ENCODE measurements at regions not wholly inside any gene's neighbourhood (a gene's known extent, or its start where the extent isn't known, plus 50 kb on each side); places are given as distances from the start of the nearest gene placed in this dataset.

DNA sequence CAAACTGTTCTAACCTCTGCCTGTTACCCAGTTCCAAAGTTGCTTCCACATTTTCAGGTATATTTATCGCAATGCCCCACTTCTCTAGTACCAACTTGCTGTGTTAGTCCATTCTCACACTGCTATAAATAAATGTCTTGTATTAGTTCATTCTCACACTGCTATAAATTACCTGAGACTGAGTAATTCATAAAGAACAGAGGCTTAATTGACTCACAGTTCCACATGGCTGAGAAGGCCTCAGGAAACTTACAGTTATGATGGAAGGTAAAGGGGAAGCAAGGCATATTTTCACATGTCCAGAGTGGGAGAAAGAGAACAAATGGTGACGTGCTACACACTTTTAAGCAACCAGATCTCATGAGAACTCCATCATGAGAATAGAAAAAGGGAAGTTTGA, 130.4 kb upstream of the C11orf87 start:
- Histone ChIP-seq H3K27me3 (ENCODE audit: control insufficient read depth, insufficient read depth, low read length) (no peaks in the 10 kb centered on the region), H3K4me3 (ENCODE audit: low read depth, low read length) (no peak overlapping the region), H3K36me3 (ENCODE audit: control insufficient read depth, insufficient read depth, low read length) (no peaks in the 10 kb centered on the region)
- DNase-seq (ENCODE audit: low read depth) (peak; percentile 20), FAIRE-seq (no peak)
- no peak for TF ChIP-seq CTCF (IDR thresholded peaks at IDR 0.05; ENCODE audit: insufficient read depth, low read length, severe bottlenecking)

DNA sequence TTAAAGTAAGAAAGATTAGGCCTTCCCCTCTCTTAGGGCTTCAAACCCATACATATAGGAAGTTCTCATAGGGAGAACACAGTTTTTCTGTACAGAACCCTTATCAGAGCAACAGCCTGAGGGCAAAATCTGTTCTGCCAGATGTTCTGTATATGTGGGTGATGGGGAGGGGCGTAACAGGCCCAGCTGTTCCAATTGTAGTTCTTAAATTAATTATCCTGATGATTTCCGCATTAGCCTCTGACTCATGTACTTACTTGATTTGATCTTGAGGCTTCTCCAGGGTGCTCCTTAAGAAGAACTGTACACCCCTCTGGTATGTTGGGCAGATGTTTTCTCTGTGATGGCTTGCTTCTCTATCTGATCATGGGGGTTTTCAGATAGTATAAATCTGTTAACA, 123.1 kb upstream of the C11orf87 start:
- FAIRE-seq: no peak
- DNase-seq (ENCODE audit: low read depth): no peak
- Histone ChIP-seq H3K4me3 (ENCODE audit: low read depth, low read length) (no peak overlapping the region), H3K36me3 (ENCODE audit: control insufficient read depth, insufficient read depth, low read length) (no peaks in the 10 kb centered on the region), H3K27me3 (ENCODE audit: control insufficient read depth, insufficient read depth, low read length) (no peaks in the 10 kb centered on the region)
- no peak for TF ChIP-seq CTCF (IDR thresholded peaks at IDR 0.05; ENCODE audit: insufficient read depth, low read length, severe bottlenecking)

DNA sequence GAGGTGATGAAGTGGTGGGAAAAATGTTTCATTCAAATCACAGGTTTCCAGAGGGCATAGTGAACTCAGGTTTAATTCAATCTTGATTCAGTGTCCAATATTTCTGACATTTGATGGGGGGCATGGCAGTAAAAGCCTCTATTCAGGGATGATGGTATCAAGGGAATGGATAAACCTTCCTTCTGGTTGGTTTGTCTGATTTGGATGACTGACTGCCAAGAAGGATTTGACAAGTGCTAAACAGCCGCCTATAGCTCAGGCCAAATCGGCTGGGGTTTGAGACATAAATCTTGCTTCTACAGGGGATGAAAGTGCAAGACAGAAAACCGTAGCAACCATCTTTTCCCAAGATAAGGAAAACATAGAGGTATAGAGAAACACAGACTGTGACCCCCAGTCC, 121.8 kb upstream of the C11orf87 start:
- DNase-seq (ENCODE audit: low read depth) (no peak), FAIRE-seq (no peak)
- no peaks in the 10 kb centered on the region for H3K36me3 ChIP-seq (ENCODE audit: control insufficient read depth, insufficient read depth, low read length)
- no peak for TF ChIP-seq CTCF (IDR thresholded peaks at IDR 0.05; ENCODE audit: insufficient read depth, low read length, severe bottlenecking)
- H3K27me3 ChIP-seq (ENCODE audit: control insufficient read depth, insufficient read depth, low read length): no peaks in the 10 kb centered on the region
- H3K4me3 ChIP-seq (ENCODE audit: low read depth, low read length): no peak overlapping the region

GRCh38 chr11:109302591-109303334, 119.2 kb upstream of the C11orf87 start:
- H3K27me3 ChIP-seq (ENCODE audit: control insufficient read depth, insufficient read depth, low read length): no peaks in the 10 kb centered on the region
- no peak overlapping the region for H3K4me3 ChIP-seq (ENCODE audit: low read depth, low read length)
- no peaks in the 10 kb centered on the region for H3K36me3 ChIP-seq (ENCODE audit: control insufficient read depth, insufficient read depth, low read length)
- no peak for TF ChIP-seq CTCF (IDR thresholded peaks at IDR 0.05; ENCODE audit: insufficient read depth, low read length, severe bottlenecking)
- DNase-seq (ENCODE audit: low read depth): peak; percentile 50
- FAIRE-seq: no peak

DNA sequence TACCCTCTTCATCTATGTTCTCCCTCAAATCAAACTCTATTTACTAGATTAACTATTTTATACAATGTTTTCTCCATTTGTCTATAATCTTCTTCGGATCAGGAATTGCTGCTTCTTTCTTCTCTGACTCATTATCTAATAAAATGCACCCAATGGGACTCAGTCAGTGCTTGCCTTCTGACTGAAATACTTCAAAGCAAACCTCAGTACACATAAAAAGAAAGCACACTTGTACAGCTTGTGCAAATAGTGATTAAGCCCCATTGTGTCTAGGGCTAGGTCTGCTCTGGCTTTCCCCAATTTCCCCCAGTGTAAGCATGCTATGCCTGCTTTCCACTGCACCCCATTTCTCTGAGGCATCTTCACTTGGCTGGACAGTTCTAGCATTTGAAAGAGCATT, 118.6 kb upstream of the C11orf87 start:
- Histone ChIP-seq H3K36me3 (ENCODE audit: control insufficient read depth, insufficient read depth, low read length) (no peaks in the 10 kb centered on the region), H3K27me3 (ENCODE audit: control insufficient read depth, insufficient read depth, low read length) (no peaks in the 10 kb centered on the region), H3K4me3 (ENCODE audit: low read depth, low read length) (no peak overlapping the region)
- TF ChIP-seq CTCF (IDR thresholded peaks at IDR 0.05; ENCODE audit: insufficient read depth, low read length, severe bottlenecking): no peak
- DNase-seq (ENCODE audit: low read depth) (peak; percentile 81), FAIRE-seq (no peak)

DNA sequence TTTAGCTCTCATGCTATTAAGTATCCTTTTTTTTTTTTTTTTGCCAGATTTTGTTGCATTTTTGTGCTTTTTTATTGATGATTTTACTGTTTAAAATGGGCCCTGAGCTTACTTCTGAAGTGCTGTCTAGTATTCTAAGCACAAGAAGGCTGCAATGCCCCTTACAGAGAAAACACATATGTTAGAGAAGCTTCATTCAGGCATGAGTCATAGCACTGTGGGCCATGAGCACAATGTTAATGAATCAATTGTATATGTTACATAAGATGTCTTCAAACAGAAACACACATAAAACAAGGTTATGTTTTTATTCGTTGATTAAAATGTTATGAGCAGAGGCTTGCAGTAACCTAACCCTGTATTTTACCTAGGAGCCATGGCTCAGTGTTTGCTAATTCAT, 117.8 kb upstream of the C11orf87 start:
- TF ChIP-seq CTCF (IDR thresholded peaks at IDR 0.05; ENCODE audit: insufficient read depth, low read length, severe bottlenecking): no peak
- no peak overlapping the region for H3K4me3 ChIP-seq (ENCODE audit: low read depth, low read length)
- DNase-seq (ENCODE audit: low read depth) (peak; percentile 81), FAIRE-seq (no peak)
- H3K27me3 ChIP-seq (ENCODE audit: control insufficient read depth, insufficient read depth, low read length): no peaks in the 10 kb centered on the region
- H3K36me3 ChIP-seq (ENCODE audit: control insufficient read depth, insufficient read depth, low read length): no peaks in the 10 kb centered on the region
